Neural cell (in vitro differentiated cells): ENCODE measurements at regions not wholly inside any gene's neighbourhood (a gene's known extent, or its start where the extent isn't known, plus 50 kb on each side); places are given as distances from the start of the nearest gene placed in this dataset.

Source experiments
- EP300 ChIP-seq: fragments of 450-650 bp; conservative IDR thresholded peaks from 2 replicates; pipeline ENCODE4 v1.6.1; 2014; ENCODE audit warnings: antibody characterized with exemption, mild to moderate bottlenecking, moderate library complexity; ENCODE audit not compliant: poor library complexity, severe bottlenecking
- EZH2 ChIP-seq: fragments of 200-600, 300-800 bp; shearing (Covaris generic), sonication (generic); IDR thresholded peaks from 2 replicates; pipeline ENCODE4 v1.6.1; 2014; ENCODE audit warnings: antibody characterized with exemption, low read length, borderline replicate concordance, mild to moderate bottlenecking; ENCODE audit not compliant: insufficient read depth, poor library complexity, severe bottlenecking
- MXI1 ChIP-seq: fragments of 450-650 bp; conservative IDR thresholded peaks from 2 replicates; pipeline ENCODE4 v1.6.1; 2014; ENCODE audit warnings: antibody characterized with exemption, mild to moderate bottlenecking; ENCODE audit not compliant: poor library complexity, severe bottlenecking
- POLR2AphosphoS5 ChIP-seq: IDR thresholded peaks from 2 replicates; pipeline ENCODE4 v1.6.1; 2012
- RAD21 ChIP-seq: fragments of 450-650 bp; conservative IDR thresholded peaks from 2 replicates; pipeline ENCODE4 v1.6.1; 2014; ENCODE audit warnings: antibody characterized with exemption, mild to moderate bottlenecking, moderate library complexity
- REST ChIP-seq: IDR thresholded peaks from 2 replicates; pipeline ENCODE4 v1.6.1; 2012; ENCODE audit warnings: borderline replicate concordance
- SMC3 ChIP-seq: fragments of 450-650 bp; conservative IDR thresholded peaks from 2 replicates; pipeline ENCODE4 v1.6.1; 2014; ENCODE audit warnings: antibody characterized with exemption, mild to moderate bottlenecking, moderate library complexity; ENCODE audit not compliant: poor library complexity
- TAF1 ChIP-seq: IDR thresholded peaks from 2 replicates; pipeline ENCODE4 v1.6.1; 2012; ENCODE audit warnings: low read depth
- TF ChIP-seq, protein P1 (sequence below): fragments of 450-650 bp; IDR thresholded peaks from 2 replicates; pipeline ENCODE4 v1.5.1; 2014; ENCODE audit warnings: antibody characterized with exemption, mild to moderate bottlenecking, moderate library complexity; ENCODE audit not compliant: poor library complexity, severe bottlenecking

GRCh38 chrX:16039834-16040233 is 83.5 kb upstream of the GRPR start:
- TF ChIP-seq EP300, result no peak
- TF ChIP-seq, protein P1, sequence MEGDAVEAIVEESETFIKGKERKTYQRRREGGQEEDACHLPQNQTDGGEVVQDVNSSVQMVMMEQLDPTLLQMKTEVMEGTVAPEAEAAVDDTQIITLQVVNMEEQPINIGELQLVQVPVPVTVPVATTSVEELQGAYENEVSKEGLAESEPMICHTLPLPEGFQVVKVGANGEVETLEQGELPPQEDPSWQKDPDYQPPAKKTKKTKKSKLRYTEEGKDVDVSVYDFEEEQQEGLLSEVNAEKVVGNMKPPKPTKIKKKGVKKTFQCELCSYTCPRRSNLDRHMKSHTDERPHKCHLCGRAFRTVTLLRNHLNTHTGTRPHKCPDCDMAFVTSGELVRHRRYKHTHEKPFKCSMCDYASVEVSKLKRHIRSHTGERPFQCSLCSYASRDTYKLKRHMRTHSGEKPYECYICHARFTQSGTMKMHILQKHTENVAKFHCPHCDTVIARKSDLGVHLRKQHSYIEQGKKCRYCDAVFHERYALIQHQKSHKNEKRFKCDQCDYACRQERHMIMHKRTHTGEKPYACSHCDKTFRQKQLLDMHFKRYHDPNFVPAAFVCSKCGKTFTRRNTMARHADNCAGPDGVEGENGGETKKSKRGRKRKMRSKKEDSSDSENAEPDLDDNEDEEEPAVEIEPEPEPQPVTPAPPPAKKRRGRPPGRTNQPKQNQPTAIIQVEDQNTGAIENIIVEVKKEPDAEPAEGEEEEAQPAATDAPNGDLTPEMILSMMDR, result no peak
- no peak for TF ChIP-seq TAF1
- TF ChIP-seq POLR2AphosphoS5, result no peak
- no peak for TF ChIP-seq EZH2
- TF ChIP-seq SMC3, result no peak
- no peak for TF ChIP-seq REST
- no peak for TF ChIP-seq MXI1
- no peak for TF ChIP-seq RAD21
